Suprapubic skin (tissue), 4 donors: ENCODE measurements at regions not wholly inside any gene's neighbourhood (a gene's known extent, or its start where the extent isn't known, plus 50 kb on each side); places are given as distances from the start of the nearest gene placed in this dataset.

Experiments
- CTCF ChIP-seq, 2 donors: fragments of 200-600 bp in 1 of 2; fragments of 450-650 bp in 1 of 2; sonication (generic) in 1 of 2; IDR thresholded peaks; one replicate each; pipeline ENCODE4 v1.5.1; 2016 to 2019; ENCODE audit warnings: antibody characterized with exemption in 2 of 2, mild to moderate bottlenecking in 1 of 2, moderate library complexity in 1 of 2
- POLR2A ChIP-seq, 2 donors: fragments of 450-650 bp; IDR thresholded peaks; one replicate each; pipeline ENCODE4 v1.6.1; 2017; ENCODE audit warnings: antibody characterized with exemption in 2 of 2, mild to moderate bottlenecking in 2 of 2, moderate library complexity in 2 of 2
- POLR2AphosphoS5 ChIP-seq, 3 donors: sonication (generic); formaldehyde crosslinking; IDR thresholded peaks; one replicate each; pipeline ENCODE4 v1.6.1; 2017; ENCODE audit warnings: antibody characterized with exemption in 3 of 3

- TF ChIP-seq CTCF (IDR thresholded peaks at IDR 0.05) = no peak
- TF ChIP-seq POLR2A (IDR thresholded peaks at IDR 0.05) = no peak
- no peak for TF ChIP-seq POLR2AphosphoS5 (IDR thresholded peaks at IDR 0.05)
Observed at GRCh38 chr6:30823534-30823865, 60.8 kb upstream of the DDR1 start.
